GM13977 (cell line): ENCODE measurements at regions not wholly inside any gene's neighbourhood (a gene's known extent, or its start where the extent isn't known, plus 50 kb on each side); places are given as distances from the start of the nearest gene placed in this dataset.
"Not testable (repeated sequence)": the region's sequence is repeated elsewhere in the genome, so short reads cannot be mapped to it uniquely, and the experiment has no call there.

Source experiments
- DNase-seq: peaks from one replicate; pipeline ENCODE4 v3.0.0; 2012; ENCODE audit warnings: low spot score
- in situ Hi-C: fragments of 300-500 bp; cut with MboI; formaldehyde crosslinking; loops from one replicate; pipeline ENCODE4 v1.12.0; 2022; ENCODE audit warnings: low sequenced_read_pairs, low pct_unique_long_range_greater_than_20kb, mixed read lengths, inconsistent platforms; ENCODE audit not compliant: unreplicated experiment
- TF ChIP-seq, protein P1 (sequence below): IDR thresholded peaks from 2 replicates; pipeline ENCODE4 v1.5.1; 2012; ENCODE audit warnings: mild to moderate bottlenecking, control low read depth; ENCODE audit not compliant: insufficient read depth; ENCODE audit errors: extremely low read depth, missing control alignments

DNA sequence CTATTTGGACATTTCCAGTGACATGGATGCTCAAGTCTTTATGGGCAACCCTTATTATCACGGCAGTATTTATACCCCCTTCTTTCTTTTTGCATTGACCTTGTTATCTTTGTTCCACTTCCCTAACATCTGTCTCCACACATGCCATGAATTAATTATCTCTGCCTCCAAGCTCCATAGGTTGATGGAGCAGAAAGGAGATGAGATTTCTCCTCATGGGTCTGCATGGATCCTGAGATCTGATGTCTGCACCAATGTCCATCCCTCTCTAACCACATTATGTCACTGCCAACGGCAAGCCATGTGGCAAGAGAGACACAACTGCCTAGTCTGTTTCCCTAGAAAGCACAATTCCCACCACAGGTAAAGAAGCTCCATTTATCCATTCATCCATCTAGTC is 416.8 kb upstream of the ASIC2 start:
- TF ChIP-seq, protein P1, sequence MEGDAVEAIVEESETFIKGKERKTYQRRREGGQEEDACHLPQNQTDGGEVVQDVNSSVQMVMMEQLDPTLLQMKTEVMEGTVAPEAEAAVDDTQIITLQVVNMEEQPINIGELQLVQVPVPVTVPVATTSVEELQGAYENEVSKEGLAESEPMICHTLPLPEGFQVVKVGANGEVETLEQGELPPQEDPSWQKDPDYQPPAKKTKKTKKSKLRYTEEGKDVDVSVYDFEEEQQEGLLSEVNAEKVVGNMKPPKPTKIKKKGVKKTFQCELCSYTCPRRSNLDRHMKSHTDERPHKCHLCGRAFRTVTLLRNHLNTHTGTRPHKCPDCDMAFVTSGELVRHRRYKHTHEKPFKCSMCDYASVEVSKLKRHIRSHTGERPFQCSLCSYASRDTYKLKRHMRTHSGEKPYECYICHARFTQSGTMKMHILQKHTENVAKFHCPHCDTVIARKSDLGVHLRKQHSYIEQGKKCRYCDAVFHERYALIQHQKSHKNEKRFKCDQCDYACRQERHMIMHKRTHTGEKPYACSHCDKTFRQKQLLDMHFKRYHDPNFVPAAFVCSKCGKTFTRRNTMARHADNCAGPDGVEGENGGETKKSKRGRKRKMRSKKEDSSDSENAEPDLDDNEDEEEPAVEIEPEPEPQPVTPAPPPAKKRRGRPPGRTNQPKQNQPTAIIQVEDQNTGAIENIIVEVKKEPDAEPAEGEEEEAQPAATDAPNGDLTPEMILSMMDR: no peak
- DNase-seq: no peak
- in situ Hi-C loops: no loop called here

DNA sequence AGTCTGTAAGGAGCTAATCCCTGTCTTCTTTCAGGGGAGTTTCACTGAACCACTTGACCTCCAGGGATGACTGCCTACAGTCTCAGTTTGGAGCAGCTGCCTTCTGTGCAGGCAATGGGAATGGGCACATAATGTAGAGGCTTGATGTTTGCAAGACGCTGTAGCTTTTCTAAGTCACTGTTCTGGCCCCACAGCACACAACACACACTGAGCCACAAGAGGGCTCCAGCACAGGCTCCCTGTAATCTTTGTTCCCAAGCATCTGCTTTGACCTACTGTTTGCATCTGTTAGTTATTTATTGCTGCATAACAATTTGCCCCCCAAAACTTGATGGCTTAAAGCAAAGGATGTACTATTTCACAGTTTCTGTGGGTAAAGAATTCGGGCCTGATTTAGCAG is 419.0 kb upstream of the ASIC2 start:
- TF ChIP-seq, protein P1: peak; percentile 25
- in situ Hi-C loops: no loop called here
- DNase-seq: no peak

DNA sequence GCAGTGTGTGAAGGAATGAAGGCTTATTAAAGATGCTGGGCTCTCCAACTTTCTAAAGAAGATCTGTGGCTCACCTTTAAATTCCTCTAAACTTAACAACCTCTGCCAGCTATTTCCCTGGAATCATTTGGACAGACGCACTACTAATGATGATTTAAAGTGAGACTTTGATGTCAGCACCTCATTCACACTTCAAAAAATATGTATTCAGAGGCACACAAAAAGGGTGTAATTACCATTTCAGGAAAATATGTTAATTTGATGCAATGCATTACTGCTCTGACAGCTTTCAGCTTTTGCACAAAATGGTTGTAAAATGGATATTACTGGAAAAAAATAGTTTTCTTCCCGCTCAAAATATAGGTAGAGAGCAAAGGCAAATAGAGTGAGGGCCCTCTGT is 423.9 kb upstream of the ASIC2 start:
- no peak for DNase-seq
- TF ChIP-seq, protein P1: no peak
- in situ Hi-C loops: no loop called here

DNA sequence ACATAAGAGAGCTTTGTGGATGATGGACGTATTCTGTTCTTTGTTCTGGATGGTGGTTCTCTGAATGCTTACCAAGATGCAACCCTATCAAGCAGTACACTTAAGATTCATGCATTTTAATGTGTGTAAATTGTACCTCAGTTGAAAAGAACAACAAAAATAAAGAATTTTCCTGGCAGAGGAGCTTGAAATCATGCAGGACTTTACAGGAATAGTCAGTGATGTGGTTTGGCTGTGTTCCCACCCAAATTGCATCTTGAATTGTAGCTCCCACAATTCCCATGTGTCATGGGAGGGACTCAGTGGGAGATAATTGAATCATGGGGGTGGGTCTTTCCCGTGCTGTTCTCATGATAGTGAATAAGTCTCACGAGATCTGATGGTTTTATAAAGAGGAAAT is 430.6 kb upstream of the ASIC2 start:
- DNase-seq, in situ Hi-C loops: not testable (repeated sequence)

DNA sequence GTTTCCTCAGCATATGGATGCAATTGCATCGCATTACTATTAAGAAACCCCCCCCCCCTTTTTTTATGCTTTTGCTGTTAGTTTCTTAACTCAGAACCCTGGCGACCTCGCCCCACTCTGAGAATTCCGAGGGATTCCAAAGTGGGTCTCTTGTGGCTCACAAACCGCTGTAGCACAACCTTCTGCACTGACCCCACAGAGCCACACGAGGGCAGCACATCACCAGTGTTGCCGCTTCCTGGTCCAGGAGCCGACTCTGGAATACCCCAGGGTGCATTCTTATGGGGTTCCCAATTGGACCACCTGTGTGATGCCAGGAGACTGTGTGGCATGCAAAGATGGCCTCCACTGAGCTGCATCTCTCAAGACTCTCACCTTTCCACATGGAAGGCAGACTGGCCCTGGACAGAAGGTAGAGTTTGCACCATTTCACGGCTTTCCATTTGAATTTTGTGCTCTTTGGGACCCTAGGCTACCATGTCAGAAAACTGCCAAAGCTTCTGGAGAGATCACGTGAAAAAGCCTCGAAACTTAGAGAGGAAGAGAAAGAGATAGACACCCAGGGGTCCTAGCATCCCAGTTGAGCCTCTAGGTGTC is 432.7 kb upstream of the ASIC2 start:
- in situ Hi-C loops: no loop called here
- TF ChIP-seq, protein P1: peak; percentile 82
- peak; percentile 38 for DNase-seq

DNA sequence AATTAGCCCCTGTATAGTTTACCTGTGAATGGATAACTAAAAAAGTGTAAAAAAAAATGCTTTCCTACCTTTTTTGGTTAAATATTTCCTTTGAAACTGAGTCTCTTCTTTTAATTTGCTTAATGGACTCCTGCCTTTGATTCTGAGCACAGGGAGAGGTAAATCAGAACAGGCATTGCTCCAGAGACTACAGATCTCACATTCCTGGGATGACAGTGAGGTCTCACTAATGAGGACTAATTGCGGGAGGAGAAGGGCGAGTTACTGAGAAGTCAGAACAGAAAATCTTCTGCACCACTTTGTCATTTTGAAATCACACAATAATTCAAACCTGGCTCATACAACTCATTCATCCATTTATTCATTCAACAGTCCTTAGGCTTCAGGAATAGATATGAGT is 437.0 kb upstream of the ASIC2 start:
- TF ChIP-seq, protein P1: no peak
- in situ Hi-C loops: no loop called here
- no peak for DNase-seq

DNA sequence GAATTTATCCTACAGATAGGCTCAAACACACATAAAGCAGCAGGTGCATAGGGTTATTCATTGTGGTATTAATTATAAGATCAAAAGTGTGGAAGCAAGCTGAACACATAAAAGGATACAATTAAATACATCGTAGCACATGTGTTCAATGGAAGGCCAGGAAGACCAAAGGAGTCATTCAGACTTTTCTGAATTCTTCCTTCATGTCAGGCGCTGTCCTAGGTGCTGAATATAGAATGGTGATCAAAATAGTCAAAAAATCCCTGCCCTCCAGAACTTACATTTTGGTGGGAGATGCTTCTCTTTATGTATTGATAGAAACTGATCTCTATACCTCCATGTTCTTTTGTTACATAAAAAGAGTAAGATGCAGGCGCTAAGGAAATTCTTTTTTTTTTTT is 439.0 kb upstream of the ASIC2 start:
- TF ChIP-seq, protein P1: no peak
- in situ Hi-C loops: no loop called here
- DNase-seq: peak; percentile 12
